ENCODE measurements at regions not wholly inside any gene's neighbourhood (a gene's known extent, or its start where the extent isn't known, plus 50 kb on each side); places are given as distances from the start of the nearest gene placed in this dataset.

- no peak overlapping the region for H3K14ac ChIP-seq (ENCODE audit: insufficient read depth, low read length)
- Mint-ChIP-seq H3K9me3 (no peaks in the 10 kb centered on the region), H3K36me3 (ENCODE audit: insufficient read depth in 1 of 3, low read depth in 3 of 3) (no peaks in the 10 kb centered on the region), H3K27ac (no peak overlapping the region), H3K27me3 (ENCODE audit: low read depth) (no peaks in the 10 kb centered on the region), H3K4me1 (peaks cover 6% of the 10 kb centered on the region in 2 experiments), H3K4me3 (no peak overlapping the region)
- H4K91ac ChIP-seq (ENCODE audit: insufficient read length, low read depth, low read length) = no peak overlapping the region
- H3K27ac ChIP-seq (ENCODE audit: insufficient read length, low read depth, low read length) = no peak overlapping the region
- TF ChIP-seq, protein P1, sequence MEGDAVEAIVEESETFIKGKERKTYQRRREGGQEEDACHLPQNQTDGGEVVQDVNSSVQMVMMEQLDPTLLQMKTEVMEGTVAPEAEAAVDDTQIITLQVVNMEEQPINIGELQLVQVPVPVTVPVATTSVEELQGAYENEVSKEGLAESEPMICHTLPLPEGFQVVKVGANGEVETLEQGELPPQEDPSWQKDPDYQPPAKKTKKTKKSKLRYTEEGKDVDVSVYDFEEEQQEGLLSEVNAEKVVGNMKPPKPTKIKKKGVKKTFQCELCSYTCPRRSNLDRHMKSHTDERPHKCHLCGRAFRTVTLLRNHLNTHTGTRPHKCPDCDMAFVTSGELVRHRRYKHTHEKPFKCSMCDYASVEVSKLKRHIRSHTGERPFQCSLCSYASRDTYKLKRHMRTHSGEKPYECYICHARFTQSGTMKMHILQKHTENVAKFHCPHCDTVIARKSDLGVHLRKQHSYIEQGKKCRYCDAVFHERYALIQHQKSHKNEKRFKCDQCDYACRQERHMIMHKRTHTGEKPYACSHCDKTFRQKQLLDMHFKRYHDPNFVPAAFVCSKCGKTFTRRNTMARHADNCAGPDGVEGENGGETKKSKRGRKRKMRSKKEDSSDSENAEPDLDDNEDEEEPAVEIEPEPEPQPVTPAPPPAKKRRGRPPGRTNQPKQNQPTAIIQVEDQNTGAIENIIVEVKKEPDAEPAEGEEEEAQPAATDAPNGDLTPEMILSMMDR (conservative IDR thresholded peaks at IDR 0.05) = no peak
- H3K27me3 ChIP-seq (ENCODE audit: insufficient read depth, low read length) = no peaks in the 10 kb centered on the region
- no peak overlapping the region for H3K23ac ChIP-seq (ENCODE audit: insufficient read length, low read depth, low read length)
- no peak overlapping the region for H3K9ac ChIP-seq (ENCODE audit: extremely low read depth, insufficient read length, low read length)
- H3K23me2 ChIP-seq (ENCODE audit: insufficient read length, low read depth, low read length, poor library complexity, severe bottlenecking) = no peaks in the 10 kb centered on the region
- no peak overlapping the region for H3K56ac ChIP-seq (ENCODE audit: insufficient read length, low read depth, low read length)
- H4K5ac ChIP-seq (ENCODE audit: insufficient read length, low read depth, low read length) = no peak overlapping the region
- H2BK15ac ChIP-seq (ENCODE audit: low read depth, low read length) = no peak overlapping the region
- no peak overlapping the region for H2BK20ac ChIP-seq (ENCODE audit: low read depth, low read length, poor library complexity, severe bottlenecking)
- WGBS (ENCODE audit: extremely low coverage, insufficient read length, low lambda C conversion rate) = no CpG with 5 or more reads among the region's 1 CpG
- H3K18ac ChIP-seq (ENCODE audit: insufficient read length, low read depth, low read length) = no peak overlapping the region
- no peak overlapping the region for H2AK5ac ChIP-seq (ENCODE audit: insufficient read length, low read length)
- no peaks in the 10 kb centered on the region for H4K20me1 ChIP-seq (ENCODE audit: control insufficient read depth, insufficient read depth, insufficient read length)
- H2BK120ac ChIP-seq (ENCODE audit: low read depth, low read length, poor library complexity, severe bottlenecking) = no peak overlapping the region
- no peaks in the 10 kb centered on the region for H3K79me1 ChIP-seq (ENCODE audit: insufficient read depth, low read depth, low read length, poor library complexity, severe bottlenecking)
- H3K9me3 ChIP-seq (ENCODE audit: control insufficient read depth, low read depth, low read length) = no peaks in the 10 kb centered on the region
- no peaks in the 10 kb centered on the region for H3K79me2 ChIP-seq (ENCODE audit: insufficient read depth, low read length)
- H2BK12ac ChIP-seq (ENCODE audit: insufficient read length, low read depth, low read length) = no peak overlapping the region
- no peak overlapping the region for H4K8ac ChIP-seq (replicated peaks; ENCODE audit: insufficient read length, low read depth, low read length)
- no peak overlapping the region for H2BK5ac ChIP-seq (ENCODE audit: insufficient read length, low read length)
- H2AFZ ChIP-seq (ENCODE audit: low read length) = no peak overlapping the region
- H3K4me2 ChIP-seq (ENCODE audit: insufficient read depth, insufficient read length, low read length) = no peak overlapping the region
- DNase-seq = no peak
- no peaks in the 10 kb centered on the region for H3K4me1 ChIP-seq (ENCODE audit: insufficient read depth, low read length)
- no peak overlapping the region for H3T11ph ChIP-seq (ENCODE audit: low read length)
- no peak overlapping the region for H3K4ac ChIP-seq (ENCODE audit: low read depth, low read length)
Observed at GRCh38 chr21:14694817-14695216, 148.7 kb upstream of the SAMSN1 start.

Measured in H9 (cell line).